H7 (cell line): ENCODE measurements at regions not wholly inside any gene's neighbourhood (a gene's known extent, or its start where the extent isn't known, plus 50 kb on each side); places are given as distances from the start of the nearest gene placed in this dataset.

Source experiments
- DNase-seq: peaks from one replicate; pipeline ENCODE4 v3.0.0; 2012
- H3K27me3 ChIP-seq: 2 replicates; pipeline ENCODE4 v1.6.0; 2011; ENCODE audit warnings: mild to moderate bottlenecking, low read length; ENCODE audit not compliant: control insufficient read depth, insufficient read depth
- H3K36me3 ChIP-seq: replicated peaks from 2 replicates; pipeline ENCODE4 v1.5.1; 2011; ENCODE audit warnings: low read length; ENCODE audit not compliant: control insufficient read depth, insufficient read depth
- H3K4me3 ChIP-seq: 2 replicates; pipeline ENCODE4 v1.5.1; 2011; ENCODE audit warnings: low read depth, mild to moderate bottlenecking, control low read depth, low read length, moderate library complexity; ENCODE audit not compliant: insufficient read depth

GRCh38 chr21:27233514-27234115 is 266.7 kb upstream of the ADAMTS5 start:
- Histone ChIP-seq H3K36me3 (no peaks in the 10 kb centered on the region), H3K4me3 (no peak overlapping the region), H3K27me3 (no peaks in the 10 kb centered on the region)
- no peak for DNase-seq

GRCh38 chr21:27225940-27226339 is 259.1 kb upstream of the ADAMTS5 start:
- Histone ChIP-seq H3K36me3 (no peaks in the 10 kb centered on the region), H3K27me3 (no peaks in the 10 kb centered on the region), H3K4me3 (no peak overlapping the region)
- DNase-seq, result no peak

- DNase-seq, result no peak
- H3K4me3 ChIP-seq, result no peak overlapping the region
- H3K36me3 ChIP-seq, result no peaks in the 10 kb centered on the region
- H3K27me3 ChIP-seq, result no peaks in the 10 kb centered on the region
Measured at GRCh38 chr21:27225151-27225550, 258.3 kb upstream of the ADAMTS5 start.

- Histone ChIP-seq H3K4me3 (no peak overlapping the region), H3K36me3 (no peaks in the 10 kb centered on the region), H3K27me3 (no peaks in the 10 kb centered on the region)
- no peak for DNase-seq
Measured at GRCh38 chr21:27224169-27224568, 257.3 kb upstream of the ADAMTS5 start.

- DNase-seq, result no peak
- H3K27me3 ChIP-seq, result no peaks in the 10 kb centered on the region
- no peaks in the 10 kb centered on the region for H3K36me3 ChIP-seq
- H3K4me3 ChIP-seq, result no peak overlapping the region
Measured at GRCh38 chr21:27221077-27221476, 254.2 kb upstream of the ADAMTS5 start.

- Histone ChIP-seq H3K4me3 (no peak overlapping the region), H3K36me3 (no peaks in the 10 kb centered on the region), H3K27me3 (no peaks in the 10 kb centered on the region)
- no peak for DNase-seq
Measured at GRCh38 chr21:27220416-27220815, 253.5 kb upstream of the ADAMTS5 start.

- Histone ChIP-seq H3K36me3 (no peaks in the 10 kb centered on the region), H3K27me3 (no peaks in the 10 kb centered on the region), H3K4me3 (no peak overlapping the region)
- no peak for DNase-seq
Measured at GRCh38 chr21:27219068-27219467, 252.2 kb upstream of the ADAMTS5 start.

GRCh38 chr21:27213303-27213702 is 246.4 kb upstream of the ADAMTS5 start:
- Histone ChIP-seq H3K4me3 (no peak overlapping the region), H3K27me3 (no peaks in the 10 kb centered on the region), H3K36me3 (no peaks in the 10 kb centered on the region)
- no peak for DNase-seq

GRCh38 chr21:27212441-27212840 is 245.6 kb upstream of the ADAMTS5 start:
- no peak for DNase-seq
- Histone ChIP-seq H3K4me3 (no peak overlapping the region), H3K27me3 (no peaks in the 10 kb centered on the region), H3K36me3 (no peaks in the 10 kb centered on the region)

- H3K27me3 ChIP-seq, result no peaks in the 10 kb centered on the region
- no peak for DNase-seq
- H3K4me3 ChIP-seq, result no peak overlapping the region
- no peaks in the 10 kb centered on the region for H3K36me3 ChIP-seq
Measured at GRCh38 chr21:27209546-27209945, 242.7 kb upstream of the ADAMTS5 start.

- DNase-seq, result peak; percentile 6
Measured at GRCh38 chr21:27206368-27206982, 239.6 kb upstream of the ADAMTS5 start.

GRCh38 chr21:27202301-27202700 is 235.4 kb upstream of the ADAMTS5 start:
- DNase-seq, result no peak
- H3K36me3 ChIP-seq, result no peaks in the 10 kb centered on the region
- no peak overlapping the region for H3K4me3 ChIP-seq
- no peaks in the 10 kb centered on the region for H3K27me3 ChIP-seq

More at GRCh38 chr21:27206368-27206982, 239.6 kb upstream of the ADAMTS5 start:
- Histone ChIP-seq H3K27me3 (no peaks in the 10 kb centered on the region), H3K36me3 (no peaks in the 10 kb centered on the region), H3K4me3 (no peak overlapping the region)

GRCh38 chr21:27201197-27201596 is 234.3 kb upstream of the ADAMTS5 start:
- no peak for DNase-seq

GRCh38 chr21:27196651-27197050 is 229.8 kb upstream of the ADAMTS5 start:
- H3K36me3 ChIP-seq, result no peaks in the 10 kb centered on the region
- H3K4me3 ChIP-seq, result no peak overlapping the region
- H3K27me3 ChIP-seq, result no peaks in the 10 kb centered on the region
- no peak for DNase-seq

More at GRCh38 chr21:27201197-27201596, 234.3 kb upstream of the ADAMTS5 start:
- H3K36me3 ChIP-seq, result no peaks in the 10 kb centered on the region
- H3K27me3 ChIP-seq, result no peaks in the 10 kb centered on the region
- H3K4me3 ChIP-seq, result no peak overlapping the region

GRCh38 chr21:27192281-27192949 is 225.5 kb upstream of the ADAMTS5 start:
- no peaks in the 10 kb centered on the region for H3K36me3 ChIP-seq
- no peaks in the 10 kb centered on the region; the same call in 1 of the 2 replicates for H3K27me3 ChIP-seq
- no peak overlapping the region for H3K4me3 ChIP-seq
- DNase-seq, result no peak
